ENCODE measurements at regions not wholly inside any gene's neighbourhood (a gene's known extent, or its start where the extent isn't known, plus 50 kb on each side); places are given as distances from the start of the nearest gene placed in this dataset.

DNA sequence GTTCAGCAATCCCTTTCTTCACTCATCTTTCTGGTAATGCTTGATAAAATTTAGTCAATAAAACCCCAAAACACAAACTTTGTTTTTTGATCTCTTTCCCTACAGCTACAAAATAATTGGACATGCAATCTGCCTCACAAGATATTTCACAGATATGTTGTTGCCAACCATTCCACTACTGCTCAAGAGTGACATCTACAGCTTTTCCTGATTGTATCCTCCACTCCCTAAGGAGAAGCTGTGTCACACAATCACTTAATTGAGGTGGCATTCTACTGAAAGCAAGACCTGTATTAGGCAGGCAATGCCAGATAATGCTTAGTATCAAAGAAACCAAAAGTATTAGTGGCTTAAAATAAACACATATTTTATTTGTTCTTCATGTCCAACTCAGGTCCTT is 1646.2 kb upstream of the SPRY2 start:
- Histone ChIP-seq H3K4me1 (ENCODE audit: control insufficient read depth in 2 of 2, insufficient read depth in 2 of 2, low read length in 2 of 2) (no peaks in the 10 kb centered on the region), H3K79me2 (ENCODE audit: control insufficient read depth, insufficient read depth, low read length) (no peaks in the 10 kb centered on the region), H2AFZ (ENCODE audit: insufficient read depth, low read depth, low read length, poor library complexity, severe bottlenecking) (no peak overlapping the region), H3K36me3 (replicated peaks in 1 of 2; ENCODE audit: control extremely low read depth in 1 of 2, control insufficient read depth in 1 of 2, extremely low read depth in 1 of 2, insufficient read depth in 2 of 2, low read length in 1 of 2) (no peaks in the 10 kb centered on the region), H3K27ac (ENCODE audit: low read length in 2 of 2) (no peak overlapping the region), H3K27me3 (replicated peaks in 1 of 4; ENCODE audit: control extremely low read depth in 1 of 4, control insufficient read depth in 3 of 4, insufficient read depth in 4 of 4, low read length in 3 of 4) (no peaks in the 10 kb centered on the region), H3K4me2 (replicated peaks; ENCODE audit: low read depth, low read length, poor library complexity, severe bottlenecking) (no peak overlapping the region), H3K9me3 (ENCODE audit: control extremely low read depth in 1 of 3, control insufficient read depth in 2 of 3, insufficient read depth in 1 of 3, low read length in 2 of 3) (peaks cover 0 to 4% (median 0%) of the 10 kb centered on the region in 3 donors), H4K20me1 (ENCODE audit: control insufficient read depth, insufficient read depth, low read length, poor library complexity, severe bottlenecking) (no peaks in the 10 kb centered on the region), H3K9ac (ENCODE audit: low read length) (no peak overlapping the region), H3K4me3 (ENCODE audit: control extremely low read depth in 1 of 5, extremely low read depth in 1 of 5, insufficient read depth in 1 of 5, low read depth in 2 of 5, low read length in 4 of 5) (no peak overlapping the region)
- H3K27me3 Mint-ChIP-seq: no peaks in the 10 kb centered on the region
- POLR2A ChIA-PET: no interaction called here
- no peak for DNase-seq
- H3K4me3 Mint-ChIP-seq: no peak overlapping the region
- intact Hi-C loops (cut with micrococcal nuclease): no loop called here
- no peak overlapping the region for H3K27ac Mint-ChIP-seq
- no peaks in the 10 kb centered on the region for H3K9me3 Mint-ChIP-seq (ENCODE audit: insufficient read depth)
- no peak for ATAC-seq (ENCODE audit: low read depth)
- CTCF ChIA-PET: no interaction called here
- H3K4me1 Mint-ChIP-seq: no peaks in the 10 kb centered on the region
- no peak for TF ChIP-seq EZH2 (IDR thresholded peaks at IDR 0.05; ENCODE audit: borderline replicate concordance, insufficient read depth, low read depth, low read length, poor library complexity, severe bottlenecking)
- TF ChIP-seq, protein P1, sequence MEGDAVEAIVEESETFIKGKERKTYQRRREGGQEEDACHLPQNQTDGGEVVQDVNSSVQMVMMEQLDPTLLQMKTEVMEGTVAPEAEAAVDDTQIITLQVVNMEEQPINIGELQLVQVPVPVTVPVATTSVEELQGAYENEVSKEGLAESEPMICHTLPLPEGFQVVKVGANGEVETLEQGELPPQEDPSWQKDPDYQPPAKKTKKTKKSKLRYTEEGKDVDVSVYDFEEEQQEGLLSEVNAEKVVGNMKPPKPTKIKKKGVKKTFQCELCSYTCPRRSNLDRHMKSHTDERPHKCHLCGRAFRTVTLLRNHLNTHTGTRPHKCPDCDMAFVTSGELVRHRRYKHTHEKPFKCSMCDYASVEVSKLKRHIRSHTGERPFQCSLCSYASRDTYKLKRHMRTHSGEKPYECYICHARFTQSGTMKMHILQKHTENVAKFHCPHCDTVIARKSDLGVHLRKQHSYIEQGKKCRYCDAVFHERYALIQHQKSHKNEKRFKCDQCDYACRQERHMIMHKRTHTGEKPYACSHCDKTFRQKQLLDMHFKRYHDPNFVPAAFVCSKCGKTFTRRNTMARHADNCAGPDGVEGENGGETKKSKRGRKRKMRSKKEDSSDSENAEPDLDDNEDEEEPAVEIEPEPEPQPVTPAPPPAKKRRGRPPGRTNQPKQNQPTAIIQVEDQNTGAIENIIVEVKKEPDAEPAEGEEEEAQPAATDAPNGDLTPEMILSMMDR (IDR thresholded peaks at IDR 0.05): no peak

DNA sequence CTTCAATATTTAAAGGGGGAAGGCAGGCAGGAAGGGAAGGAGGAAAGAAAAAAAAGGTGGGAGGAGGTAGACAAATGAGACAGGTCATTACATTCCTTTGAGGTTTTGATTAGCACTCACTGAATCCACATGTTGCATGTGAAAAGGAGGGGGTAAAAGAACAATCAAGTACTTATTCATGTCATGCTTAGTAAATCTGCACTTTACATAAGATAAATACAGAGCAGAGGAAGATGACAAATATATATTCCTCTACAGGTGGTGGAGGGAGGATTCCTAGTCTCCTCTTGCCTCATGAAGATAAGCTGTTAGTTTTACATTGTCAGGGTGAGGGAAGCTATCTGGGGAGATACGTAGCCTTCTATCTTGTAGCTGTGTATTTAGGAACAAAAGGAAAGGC is 1645.4 kb upstream of the SPRY2 start:
- H3K9me3 Mint-ChIP-seq (ENCODE audit: insufficient read depth): no peaks in the 10 kb centered on the region

More for the DNA sequence above, 1645.4 kb upstream of the SPRY2 start:
- DNase-seq: no peak
- Histone ChIP-seq H3K4me3 (ENCODE audit: control extremely low read depth in 1 of 5, extremely low read depth in 1 of 5, insufficient read depth in 1 of 5, low read depth in 2 of 5, low read length in 4 of 5) (no peak overlapping the region), H3K4me1 (ENCODE audit: control insufficient read depth in 2 of 2, insufficient read depth in 2 of 2, low read length in 2 of 2) (no peaks in the 10 kb centered on the region), H3K9ac (ENCODE audit: low read length) (no peak overlapping the region), H3K27ac (ENCODE audit: low read length in 2 of 2) (no peak overlapping the region), H2AFZ (ENCODE audit: insufficient read depth, low read depth, low read length, poor library complexity, severe bottlenecking) (no peak overlapping the region), H4K20me1 (ENCODE audit: control insufficient read depth, insufficient read depth, low read length, poor library complexity, severe bottlenecking) (no peaks in the 10 kb centered on the region), H3K9me3 (ENCODE audit: control extremely low read depth in 1 of 3, control insufficient read depth in 2 of 3, insufficient read depth in 1 of 3, low read length in 2 of 3) (peaks cover 0 to 4% (median 0%) of the 10 kb centered on the region in 3 donors), H3K4me2 (replicated peaks; ENCODE audit: low read depth, low read length, poor library complexity, severe bottlenecking) (no peak overlapping the region), H3K27me3 (replicated peaks in 1 of 4; ENCODE audit: control extremely low read depth in 1 of 4, control insufficient read depth in 3 of 4, insufficient read depth in 4 of 4, low read length in 3 of 4) (no peaks in the 10 kb centered on the region), H3K79me2 (ENCODE audit: control insufficient read depth, insufficient read depth, low read length) (no peaks in the 10 kb centered on the region), H3K36me3 (replicated peaks in 1 of 2; ENCODE audit: control extremely low read depth in 1 of 2, control insufficient read depth in 1 of 2, extremely low read depth in 1 of 2, insufficient read depth in 2 of 2, low read length in 1 of 2) (no peaks in the 10 kb centered on the region)
- WGBS (ENCODE audit: insufficient coverage): no CpG with 5 or more reads among the region's 1 CpG
- Mint-ChIP-seq H3K4me1 (no peaks in the 10 kb centered on the region), H3K4me3 (no peak overlapping the region), H3K27ac (no peak overlapping the region), H3K27me3 (no peaks in the 10 kb centered on the region)
- POLR2A ChIA-PET: no interaction called here
- no peak for ATAC-seq (ENCODE audit: low read depth)
- TF ChIP-seq, protein P1 (IDR thresholded peaks at IDR 0.05): no peak
- TF ChIP-seq EZH2 (IDR thresholded peaks at IDR 0.05; ENCODE audit: borderline replicate concordance, insufficient read depth, low read depth, low read length, poor library complexity, severe bottlenecking): no peak
- CTCF ChIA-PET: no interaction called here
- intact Hi-C loops (cut with micrococcal nuclease): no loop called here
